Endothelial cell (in vitro differentiated cells): ENCODE measurements at regions not wholly inside any gene's neighbourhood (a gene's known extent, or its start where the extent isn't known, plus 50 kb on each side); places are given as distances from the start of the nearest gene placed in this dataset.

Experiments used
- DNase-seq: peaks from one replicate; pipeline ENCODE4 v3.0.0; 2021; ENCODE audit warnings: low spot score
- H3K27ac Mint-ChIP-seq: one replicate; pipeline ENCODE4 v1.8.0; 2021; ENCODE audit warnings: mixed read lengths, inconsistent platforms; ENCODE audit not compliant: unreplicated experiment
- H3K27me3 Mint-ChIP-seq: one replicate; pipeline ENCODE4 v1.8.0; 2021; ENCODE audit warnings: mild to moderate bottlenecking, moderate library complexity, mixed read lengths, inconsistent platforms; ENCODE audit not compliant: unreplicated experiment
- H3K36me3 Mint-ChIP-seq: one replicate; pipeline ENCODE4 v1.8.0; 2021; ENCODE audit warnings: mild to moderate bottlenecking, low read depth, mixed read lengths, inconsistent platforms; ENCODE audit not compliant: unreplicated experiment
- H3K4me1 Mint-ChIP-seq: one replicate; pipeline ENCODE4 v1.8.0; 2021; ENCODE audit warnings: mild to moderate bottlenecking, mixed read lengths, inconsistent platforms; ENCODE audit not compliant: unreplicated experiment
- H3K4me3 Mint-ChIP-seq: one replicate; pipeline ENCODE4 v1.8.0; 2021; ENCODE audit warnings: mild to moderate bottlenecking, mixed read lengths, inconsistent platforms; ENCODE audit not compliant: unreplicated experiment
- H3K9me3 Mint-ChIP-seq: one replicate; pipeline ENCODE4 v1.8.0; 2021; ENCODE audit warnings: mixed read lengths, inconsistent platforms; ENCODE audit not compliant: unreplicated experiment
- CTCF ChIP-seq: fragments of 200-600 bp; sonication (generic); IDR thresholded peaks from one replicate; pipeline ENCODE4 v1.5.0; 2021; ENCODE audit warnings: antibody characterized with exemption; ENCODE audit not compliant: unreplicated experiment

- Mint-ChIP-seq H3K27me3 (no peaks in the 10 kb centered on the region), H3K9me3 (no peaks in the 10 kb centered on the region), H3K4me1 (no peaks in the 10 kb centered on the region), H3K36me3 (no peaks in the 10 kb centered on the region), H3K27ac (no peak overlapping the region), H3K4me3 (no peak overlapping the region)
- no peak for TF ChIP-seq CTCF
- DNase-seq = no peak
These were observed 640.5 kb downstream of the PLCL1 start for GRCh38 chr2:198444800-198445287.

- TF ChIP-seq CTCF = no peak
- Mint-ChIP-seq H3K9me3 (no peaks in the 10 kb centered on the region), H3K4me3 (no peak overlapping the region), H3K27ac (no peak overlapping the region), H3K27me3 (no peaks in the 10 kb centered on the region), H3K4me1 (no peaks in the 10 kb centered on the region), H3K36me3 (no peaks in the 10 kb centered on the region)
- no peak for DNase-seq
These were observed 637.5 kb downstream of the PLCL1 start for GRCh38 chr2:198441901-198442300.

GRCh38 chr2:198441246-198441645, 636.9 kb downstream of the PLCL1 start:
- H3K27ac Mint-ChIP-seq = no peak overlapping the region
- no peak for TF ChIP-seq CTCF
- no peaks in the 10 kb centered on the region for H3K4me1 Mint-ChIP-seq
- no peaks in the 10 kb centered on the region for H3K9me3 Mint-ChIP-seq
- no peak overlapping the region for H3K4me3 Mint-ChIP-seq
- DNase-seq = no peak
- H3K27me3 Mint-ChIP-seq = no peaks in the 10 kb centered on the region
- no peaks in the 10 kb centered on the region for H3K36me3 Mint-ChIP-seq

GRCh38 chr2:198440833-198441232, 636.4 kb downstream of the PLCL1 start:
- Mint-ChIP-seq H3K36me3 (no peaks in the 10 kb centered on the region), H3K27ac (no peak overlapping the region), H3K9me3 (no peaks in the 10 kb centered on the region), H3K4me3 (no peak overlapping the region), H3K27me3 (no peaks in the 10 kb centered on the region), H3K4me1 (no peaks in the 10 kb centered on the region)
- no peak for DNase-seq
- no peak for TF ChIP-seq CTCF

- Mint-ChIP-seq H3K27me3 (no peaks in the 10 kb centered on the region), H3K4me1 (peaks cover 4% of the 10 kb centered on the region), H3K9me3 (no peaks in the 10 kb centered on the region), H3K36me3 (no peaks in the 10 kb centered on the region), H3K27ac (no peak overlapping the region), H3K4me3 (no peak overlapping the region)
- TF ChIP-seq CTCF = no peak
- no peak for DNase-seq
These were observed 633.9 kb downstream of the PLCL1 start for GRCh38 chr2:198438331-198438730.
